ENCODE measurements at regions not wholly inside any gene's neighbourhood (a gene's known extent, or its start where the extent isn't known, plus 50 kb on each side); places are given as distances from the start of the nearest gene placed in this dataset.

GRCh38 chr4:152087335-152087734, 326.5 kb upstream of the GATB start:
- no peak for FAIRE-seq
- DNase-seq (ENCODE audit: insufficient read length, low spot score) = no peak
- no peak for TF ChIP-seq POLR2A (IDR thresholded peaks at IDR 0.05; ENCODE audit: low read depth, low read length)
- TF ChIP-seq SPI1 (IDR thresholded peaks at IDR 0.05; ENCODE audit: low read depth, low read length) = no peak
- TF ChIP-seq POU2F2 (IDR thresholded peaks at IDR 0.05; ENCODE audit: low read depth, low read length) = no peak
- no peak for TF ChIP-seq PAX5 (IDR thresholded peaks at IDR 0.05; ENCODE audit: insufficient read depth, low read length, severe bottlenecking)
- TF ChIP-seq TAF1 (IDR thresholded peaks at IDR 0.05; ENCODE audit: low read depth, low read length) = no peak
- TF ChIP-seq POLR2AphosphoS5 (IDR thresholded peaks at IDR 0.05; ENCODE audit: low read depth, low read length) = no peak

GRCh38 chr4:152085657-152086056, 324.9 kb upstream of the GATB start:
- TF ChIP-seq POU2F2 (IDR thresholded peaks at IDR 0.05; ENCODE audit: low read depth, low read length) = no peak
- TF ChIP-seq TAF1 (IDR thresholded peaks at IDR 0.05; ENCODE audit: low read depth, low read length) = no peak
- no peak for TF ChIP-seq SPI1 (IDR thresholded peaks at IDR 0.05; ENCODE audit: low read depth, low read length)
- DNase-seq (ENCODE audit: insufficient read length, low spot score) (no peak), FAIRE-seq (no peak)

- FAIRE-seq = no peak
- TF ChIP-seq POLR2AphosphoS5 (IDR thresholded peaks at IDR 0.05; ENCODE audit: low read depth, low read length) (no peak), SPI1 (IDR thresholded peaks at IDR 0.05; ENCODE audit: low read depth, low read length) (no peak), PAX5 (IDR thresholded peaks at IDR 0.05; ENCODE audit: insufficient read depth, low read length, severe bottlenecking) (no peak), POU2F2 (IDR thresholded peaks at IDR 0.05; ENCODE audit: low read depth, low read length) (no peak), POLR2A (IDR thresholded peaks at IDR 0.05; ENCODE audit: low read depth, low read length) (no peak)
Measured at GRCh38 chr4:152083338-152083737, 322.5 kb upstream of the GATB start.

GRCh38 chr4:152081024-152081423, 320.2 kb upstream of the GATB start:
- FAIRE-seq = peak; percentile 93
- no peak for DNase-seq (ENCODE audit: insufficient read length, low spot score)
- no peak for TF ChIP-seq TAF1 (IDR thresholded peaks at IDR 0.05; ENCODE audit: low read depth, low read length)

More at GRCh38 chr4:152083338-152083737, 322.5 kb upstream of the GATB start:
- no peak for DNase-seq (ENCODE audit: insufficient read length, low spot score)

- FAIRE-seq (peak; percentile 71), DNase-seq (ENCODE audit: insufficient read length, low spot score) (no peak)
- TF ChIP-seq POLR2A (IDR thresholded peaks at IDR 0.05; ENCODE audit: low read depth, low read length) (no peak), SPI1 (IDR thresholded peaks at IDR 0.05; ENCODE audit: low read depth, low read length) (no peak), POU2F2 (IDR thresholded peaks at IDR 0.05; ENCODE audit: low read depth, low read length) (no peak), PAX5 (IDR thresholded peaks at IDR 0.05; ENCODE audit: insufficient read depth, low read length, severe bottlenecking) (no peak), TAF1 (IDR thresholded peaks at IDR 0.05; ENCODE audit: low read depth, low read length) (no peak), POLR2AphosphoS5 (IDR thresholded peaks at IDR 0.05; ENCODE audit: low read depth, low read length) (no peak)
Measured at GRCh38 chr4:152079543-152080293, 318.9 kb upstream of the GATB start.

- FAIRE-seq (no peak), DNase-seq (ENCODE audit: insufficient read length, low spot score) (no peak)
- TF ChIP-seq SPI1 (IDR thresholded peaks at IDR 0.05; ENCODE audit: low read depth, low read length) = no peak
- TF ChIP-seq TAF1 (IDR thresholded peaks at IDR 0.05; ENCODE audit: low read depth, low read length) = no peak
- no peak for TF ChIP-seq POU2F2 (IDR thresholded peaks at IDR 0.05; ENCODE audit: low read depth, low read length)
- TF ChIP-seq POLR2AphosphoS5 (IDR thresholded peaks at IDR 0.05; ENCODE audit: low read depth, low read length) = no peak
- TF ChIP-seq POLR2A (IDR thresholded peaks at IDR 0.05; ENCODE audit: low read depth, low read length) = no peak
- no peak for TF ChIP-seq PAX5 (IDR thresholded peaks at IDR 0.05; ENCODE audit: insufficient read depth, low read length, severe bottlenecking)
Measured at GRCh38 chr4:152079079-152079478, 318.3 kb upstream of the GATB start.

GRCh38 chr4:152077582-152077981, 316.8 kb upstream of the GATB start:
- no peak for TF ChIP-seq POU2F2 (IDR thresholded peaks at IDR 0.05; ENCODE audit: low read depth, low read length)
- no peak for TF ChIP-seq TAF1 (IDR thresholded peaks at IDR 0.05; ENCODE audit: low read depth, low read length)
- TF ChIP-seq POLR2AphosphoS5 (IDR thresholded peaks at IDR 0.05; ENCODE audit: low read depth, low read length) = no peak
- TF ChIP-seq SPI1 (IDR thresholded peaks at IDR 0.05; ENCODE audit: low read depth, low read length) = no peak
- TF ChIP-seq PAX5 (IDR thresholded peaks at IDR 0.05; ENCODE audit: insufficient read depth, low read length, severe bottlenecking) = no peak
- no peak for TF ChIP-seq POLR2A (IDR thresholded peaks at IDR 0.05; ENCODE audit: low read depth, low read length)
- FAIRE-seq (no peak), DNase-seq (ENCODE audit: insufficient read length, low spot score) (no peak)

- FAIRE-seq (no peak), DNase-seq (ENCODE audit: insufficient read length, low spot score) (no peak)
- TF ChIP-seq POLR2A (IDR thresholded peaks at IDR 0.05; ENCODE audit: low read depth, low read length) (no peak), SPI1 (IDR thresholded peaks at IDR 0.05; ENCODE audit: low read depth, low read length) (no peak), TAF1 (IDR thresholded peaks at IDR 0.05; ENCODE audit: low read depth, low read length) (no peak)
Measured at GRCh38 chr4:152075253-152075928, 314.6 kb upstream of the GATB start.

- DNase-seq (ENCODE audit: insufficient read length, low spot score) = no peak
- no peak for FAIRE-seq
Measured at GRCh38 chr4:152074573-152074972, 313.8 kb upstream of the GATB start.

GRCh38 chr4:152074088-152074437, 313.3 kb upstream of the GATB start:
- TF ChIP-seq PAX5 (IDR thresholded peaks at IDR 0.05; ENCODE audit: insufficient read depth, low read length, severe bottlenecking) = no peak
- no peak for TF ChIP-seq POLR2AphosphoS5 (IDR thresholded peaks at IDR 0.05; ENCODE audit: low read depth, low read length)
- no peak for TF ChIP-seq SPI1 (IDR thresholded peaks at IDR 0.05; ENCODE audit: low read depth, low read length)
- no peak for TF ChIP-seq POLR2A (IDR thresholded peaks at IDR 0.05; ENCODE audit: low read depth, low read length)
- TF ChIP-seq POU2F2 (IDR thresholded peaks at IDR 0.05; ENCODE audit: low read depth, low read length) = no peak
- no peak for TF ChIP-seq TAF1 (IDR thresholded peaks at IDR 0.05; ENCODE audit: low read depth, low read length)
- DNase-seq (ENCODE audit: insufficient read length, low spot score) (no peak), FAIRE-seq (no peak)

More at GRCh38 chr4:152074573-152074972, 313.8 kb upstream of the GATB start:
- TF ChIP-seq SPI1 (IDR thresholded peaks at IDR 0.05; ENCODE audit: low read depth, low read length) (no peak), TAF1 (IDR thresholded peaks at IDR 0.05; ENCODE audit: low read depth, low read length) (no peak), POU2F2 (IDR thresholded peaks at IDR 0.05; ENCODE audit: low read depth, low read length) (no peak), POLR2A (IDR thresholded peaks at IDR 0.05; ENCODE audit: low read depth, low read length) (no peak), POLR2AphosphoS5 (IDR thresholded peaks at IDR 0.05; ENCODE audit: low read depth, low read length) (no peak)

All from GM12891 (cell line).